Mesendoderm (in vitro differentiated cells): ENCODE measurements at regions not wholly inside any gene's neighbourhood (a gene's known extent, or its start where the extent isn't known, plus 50 kb on each side); places are given as distances from the start of the nearest gene placed in this dataset.

Experiments
- DNase-seq: peaks from one replicate; pipeline ENCODE4 v3.0.0; 2013
- H2AK5ac ChIP-seq: 2 replicates; pipeline ENCODE4 v1.6.1; 2013; ENCODE audit warnings: low read length, inconsistent platforms
- H2BK120ac ChIP-seq: 2 replicates; pipeline ENCODE4 v1.6.1; 2013; ENCODE audit warnings: low read depth, mild to moderate bottlenecking, low read length, moderate library complexity, mixed read lengths
- H2BK15ac ChIP-seq: replicated peaks from 2 replicates; pipeline ENCODE4 v1.6.1; 2013; ENCODE audit warnings: low read depth, mild to moderate bottlenecking, moderate library complexity
- H2BK5ac ChIP-seq: 2 replicates; pipeline ENCODE4 v1.6.1; 2013; ENCODE audit warnings: low read length, inconsistent platforms
- H3K18ac ChIP-seq: 2 replicates; pipeline ENCODE4 v1.6.1; 2013; ENCODE audit warnings: mild to moderate bottlenecking, low read length, mixed read lengths
- H3K23ac ChIP-seq: one replicate; pipeline ENCODE4 v1.6.1; 2013; ENCODE audit warnings: low read length
- H3K27ac ChIP-seq: 2 replicates; pipeline ENCODE4 v1.5.1; 2013; ENCODE audit warnings: low read depth, mild to moderate bottlenecking, inconsistent platforms, low read length, moderate library complexity
- H3K27me3 ChIP-seq: 2 replicates; pipeline ENCODE4 v1.6.1; 2013; ENCODE audit warnings: low read length, control low read depth, mild to moderate bottlenecking, inconsistent platforms; ENCODE audit not compliant: insufficient read depth, poor library complexity
- H3K36me3 ChIP-seq: 2 replicates; pipeline ENCODE4 v1.6.1; 2013; ENCODE audit warnings: low read length, inconsistent platforms; ENCODE audit not compliant: control insufficient read depth, insufficient read depth
- H3K4ac ChIP-seq: one replicate; pipeline ENCODE4 v1.6.1; 2013; ENCODE audit warnings: low read depth, mild to moderate bottlenecking, low read length, moderate library complexity
- H3K4me1 ChIP-seq: 2 replicates; pipeline ENCODE4 v1.6.1; 2013; ENCODE audit warnings: low read depth, low read length, inconsistent platforms; ENCODE audit not compliant: control insufficient read depth
- H3K4me2 ChIP-seq: 2 replicates; pipeline ENCODE4 v1.6.1; 2013; ENCODE audit warnings: low read length
- H3K4me3 ChIP-seq: 2 replicates; pipeline ENCODE4 v1.5.1; 2013; ENCODE audit warnings: mild to moderate bottlenecking, low read length
- H3K56ac ChIP-seq: one replicate; pipeline ENCODE4 v1.6.1; 2013; ENCODE audit warnings: low read length
- H3K79me1 ChIP-seq: 2 replicates; pipeline ENCODE4 v1.6.1; 2013; ENCODE audit warnings: low read length, inconsistent platforms
- H3K79me2 ChIP-seq: 2 replicates; pipeline ENCODE4 v1.6.1; 2013; ENCODE audit warnings: mild to moderate bottlenecking, low read length; ENCODE audit not compliant: control insufficient read depth, insufficient read depth
- H3K9ac ChIP-seq: 2 replicates; pipeline ENCODE4 v1.6.1; 2013; ENCODE audit warnings: low read length, inconsistent platforms
- H4K5ac ChIP-seq: one replicate; pipeline ENCODE4 v1.6.1; 2013; ENCODE audit warnings: low read length
- H4K8ac ChIP-seq: one replicate; pipeline ENCODE4 v1.6.1; 2013; ENCODE audit warnings: low read depth, mild to moderate bottlenecking, control low read depth, low read length, moderate library complexity
- WGBS: extraction: QIAGEN DNeasy Blood & Tissue Kit; methylation state at CpG from one replicate; pipeline ENCODE4 v1.1.7; 2013; ENCODE audit warnings: low lambda C conversion rate, missing lambda C conversion rate; ENCODE audit not compliant: insufficient coverage; ENCODE audit errors: extremely low coverage; 5-methylcytosine and 5-hydroxymethylcytosine counted together

DNA sequence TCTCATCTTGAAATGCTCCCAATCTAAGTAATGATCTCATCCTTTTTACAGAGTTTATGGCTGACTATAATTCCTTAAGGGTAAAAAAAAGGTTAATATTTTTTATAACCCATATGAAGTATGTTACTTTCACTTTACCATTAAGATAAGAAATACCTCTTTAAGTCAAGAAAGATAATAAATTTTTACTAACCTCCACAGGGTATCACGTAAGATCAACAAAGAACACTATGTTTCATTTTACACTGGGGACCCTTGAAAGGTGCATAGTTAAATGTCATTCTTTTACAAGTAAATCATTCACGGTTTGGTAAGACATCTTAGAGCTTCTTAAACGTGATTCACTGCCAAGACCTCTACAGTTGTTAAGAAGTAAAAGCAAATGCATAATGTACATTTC, 472.7 kb upstream of the CDH9 start:
- Histone ChIP-seq H3K27me3 (no peaks in the 10 kb centered on the region), H3K56ac (no peak overlapping the region), H3K27ac (no peak overlapping the region), H3K79me2 (no peaks in the 10 kb centered on the region), H2BK15ac (no peak overlapping the region), H3K9ac (no peak overlapping the region), H2BK5ac (no peak overlapping the region), H3K36me3 (no peaks in the 10 kb centered on the region), H3K4ac (no peak overlapping the region), H3K4me3 (no peak overlapping the region), H3K18ac (no peak overlapping the region), H2BK120ac (no peak overlapping the region), H4K5ac (no peak overlapping the region), H3K79me1 (no peaks in the 10 kb centered on the region), H4K8ac (no peak overlapping the region), H3K4me2 (no peak overlapping the region), H2AK5ac (no peak overlapping the region), H3K23ac (no peak overlapping the region), H3K4me1 (no peaks in the 10 kb centered on the region)
- no CpG with 5 or more reads among the region's 3 CpGs for WGBS
- no peak for DNase-seq

- Histone ChIP-seq H3K56ac (no peak overlapping the region), H4K5ac (no peak overlapping the region), H3K9ac (no peak overlapping the region), H3K4me2 (no peak overlapping the region), H3K18ac (no peak overlapping the region), H2BK5ac (no peak overlapping the region), H3K4ac (no peak overlapping the region), H3K27me3 (no peaks in the 10 kb centered on the region), H3K4me1 (no peaks in the 10 kb centered on the region), H4K8ac (no peak overlapping the region), H3K79me1 (no peaks in the 10 kb centered on the region), H2BK15ac (no peak overlapping the region), H3K23ac (no peak overlapping the region), H2AK5ac (no peak overlapping the region), H3K4me3 (no peak overlapping the region), H2BK120ac (no peak overlapping the region), H3K36me3 (no peaks in the 10 kb centered on the region), H3K27ac (no peak overlapping the region), H3K79me2 (no peaks in the 10 kb centered on the region)
- WGBS: no CpG with 5 or more reads among the region's 3 CpGs
- DNase-seq: no peak
Measured at GRCh38 chr5:27503813-27504212, 465.4 kb upstream of the CDH9 start.

GRCh38 chr5:27502236-27502635, 463.9 kb upstream of the CDH9 start:
- Histone ChIP-seq H4K8ac (no peak overlapping the region), H3K18ac (no peak overlapping the region), H3K4me2 (no peak overlapping the region), H3K79me1 (no peaks in the 10 kb centered on the region), H2AK5ac (no peak overlapping the region), H2BK120ac (no peak overlapping the region), H3K4me3 (no peak overlapping the region), H3K79me2 (no peaks in the 10 kb centered on the region), H3K27ac (no peak overlapping the region), H3K4ac (no peak overlapping the region), H2BK5ac (no peak overlapping the region), H3K27me3 (no peaks in the 10 kb centered on the region), H3K23ac (no peak overlapping the region), H3K4me1 (no peaks in the 10 kb centered on the region), H4K5ac (no peak overlapping the region), H3K9ac (no peak overlapping the region), H2BK15ac (no peak overlapping the region), H3K56ac (no peak overlapping the region), H3K36me3 (no peaks in the 10 kb centered on the region)
- no CpG with 5 or more reads among the region's 5 CpGs for WGBS
- no peak for DNase-seq

DNA sequence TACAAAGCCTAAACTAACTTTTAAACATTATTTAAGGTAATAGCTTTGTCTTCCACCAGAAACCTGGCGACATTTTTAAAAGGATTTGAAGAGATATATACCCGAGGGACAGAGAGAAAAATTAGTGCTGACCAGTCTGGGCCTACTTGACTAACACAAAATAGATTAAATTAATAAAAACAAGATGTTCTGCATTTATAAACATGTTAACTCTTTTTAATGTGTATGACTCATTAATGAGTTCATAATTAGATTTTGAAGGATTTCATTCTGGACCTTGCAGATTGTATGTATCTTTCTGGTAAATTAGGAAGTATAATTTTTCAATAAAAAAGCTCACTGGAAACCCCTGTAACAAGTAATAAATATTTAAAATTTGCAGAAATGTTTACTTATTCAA, 459.1 kb upstream of the CDH9 start:
- no peak overlapping the region for H3K9ac ChIP-seq
- H3K27me3 ChIP-seq: no peaks in the 10 kb centered on the region
- no peak overlapping the region for H3K23ac ChIP-seq
- WGBS: no CpG with 5 or more reads among the region's 2 CpGs
- H2BK120ac ChIP-seq: no peak overlapping the region
- no peak overlapping the region for H3K56ac ChIP-seq
- no peak overlapping the region for H3K27ac ChIP-seq
- no peaks in the 10 kb centered on the region for H3K79me2 ChIP-seq
- H3K18ac ChIP-seq: no peak overlapping the region
- H4K5ac ChIP-seq: no peak overlapping the region
- H4K8ac ChIP-seq: no peak overlapping the region
- no peak overlapping the region for H2BK15ac ChIP-seq
- H3K4me3 ChIP-seq: no peak overlapping the region
- H3K4me2 ChIP-seq: no peak overlapping the region
- DNase-seq: no peak
- no peak overlapping the region for H2AK5ac ChIP-seq
- no peaks in the 10 kb centered on the region for H3K4me1 ChIP-seq
- no peaks in the 10 kb centered on the region for H3K36me3 ChIP-seq
- H3K79me1 ChIP-seq: no peaks in the 10 kb centered on the region
- H3K4ac ChIP-seq: no peak overlapping the region
- no peak overlapping the region for H2BK5ac ChIP-seq

DNA sequence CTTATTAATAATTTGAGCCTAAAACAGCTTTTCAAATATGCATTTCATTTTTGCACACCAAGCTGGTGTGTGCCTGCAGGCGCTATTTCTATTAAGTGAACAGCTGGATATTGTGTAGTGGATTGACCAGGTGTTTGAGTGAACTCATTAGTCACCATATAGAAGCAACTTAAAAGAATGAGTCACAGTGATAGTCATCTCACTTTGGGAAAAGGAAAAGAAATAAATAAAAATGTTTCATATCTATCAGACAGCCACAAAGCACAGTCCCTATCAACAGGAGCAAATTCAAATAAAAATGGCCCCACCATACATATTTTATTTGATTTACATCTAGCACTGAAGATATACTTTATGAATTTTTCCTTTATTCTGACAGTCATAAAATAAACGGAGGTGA, 456.5 kb upstream of the CDH9 start:
- Histone ChIP-seq H3K23ac (no peak overlapping the region), H3K4me1 (no peaks in the 10 kb centered on the region), H2BK5ac (no peak overlapping the region), H3K18ac (no peak overlapping the region), H3K27ac (no peak overlapping the region), H3K4ac (no peak overlapping the region), H4K8ac (no peak overlapping the region), H3K9ac (no peak overlapping the region), H2BK120ac (no peak overlapping the region), H4K5ac (no peak overlapping the region), H3K4me3 (no peak overlapping the region), H3K79me1 (no peaks in the 10 kb centered on the region), H3K4me2 (no peak overlapping the region), H2AK5ac (no peak overlapping the region), H2BK15ac (no peak overlapping the region), H3K27me3 (no peaks in the 10 kb centered on the region), H3K36me3 (no peaks in the 10 kb centered on the region), H3K79me2 (no peaks in the 10 kb centered on the region), H3K56ac (no peak overlapping the region)
- DNase-seq: no peak
- WGBS: no CpG with 5 or more reads among the region's 2 CpGs

DNA sequence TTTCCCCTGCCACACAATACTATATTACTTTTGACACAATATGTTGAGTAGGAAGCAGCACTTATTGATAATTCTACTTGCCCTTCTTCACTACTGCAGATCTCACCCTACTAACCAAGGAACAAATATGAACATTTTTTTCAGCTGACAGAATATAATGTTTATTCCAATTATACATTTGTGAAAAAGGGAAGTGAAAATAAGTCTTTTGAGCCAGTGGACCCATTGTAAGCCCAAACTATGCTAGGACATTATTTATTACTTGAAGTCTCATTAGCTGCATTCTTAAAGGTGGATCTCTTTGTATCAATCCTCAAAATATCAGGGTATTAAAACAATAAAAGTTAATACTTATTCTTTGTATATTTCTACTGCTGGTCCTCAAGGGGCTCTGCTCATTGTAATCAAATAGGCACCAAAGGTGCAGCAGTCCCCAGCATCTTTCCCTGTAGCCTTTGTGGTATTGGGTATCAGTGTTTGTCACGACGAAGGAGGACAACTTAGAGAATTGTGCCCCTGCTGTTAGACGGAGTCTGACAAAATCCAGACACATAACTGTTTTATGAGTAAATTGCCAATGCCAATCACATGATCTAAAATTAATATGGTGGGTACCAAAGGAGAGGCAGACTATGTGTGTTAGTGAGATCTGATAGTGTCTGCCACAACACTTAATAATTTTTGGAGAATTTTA, 453.5 kb upstream of the CDH9 start:
- Histone ChIP-seq H2BK120ac (no peak overlapping the region), H3K27me3 (no peaks in the 10 kb centered on the region)
- WGBS: no CpG with 5 or more reads among the region's 3 CpGs

More for the DNA sequence above, 453.5 kb upstream of the CDH9 start:
- H2AK5ac ChIP-seq: no peak overlapping the region
- H3K36me3 ChIP-seq: no peaks in the 10 kb centered on the region
- H2BK5ac ChIP-seq: no peak overlapping the region
- no peak overlapping the region for H3K4me3 ChIP-seq
- H4K5ac ChIP-seq: no peak overlapping the region
- H3K79me2 ChIP-seq: no peaks in the 10 kb centered on the region
- H3K79me1 ChIP-seq: no peaks in the 10 kb centered on the region
- no peak for DNase-seq
- no peak overlapping the region for H3K18ac ChIP-seq
- H3K27ac ChIP-seq: no peak overlapping the region
- H3K56ac ChIP-seq: no peak overlapping the region
- H3K9ac ChIP-seq: no peak overlapping the region
- H3K4ac ChIP-seq: no peak overlapping the region
- H4K8ac ChIP-seq: no peak overlapping the region
- H3K4me2 ChIP-seq: no peak overlapping the region
- no peaks in the 10 kb centered on the region for H3K4me1 ChIP-seq
- no peak overlapping the region for H3K23ac ChIP-seq
- no peak overlapping the region for H2BK15ac ChIP-seq
